Suprapubic skin (tissue), 4 donors: ENCODE measurements at regions not wholly inside any gene's neighbourhood (a gene's known extent, or its start where the extent isn't known, plus 50 kb on each side); places are given as distances from the start of the nearest gene placed in this dataset.

Source experiments
- CTCF ChIP-seq, 2 donors: fragments of 200-600 bp in 1 of 2; fragments of 450-650 bp in 1 of 2; sonication (generic) in 1 of 2; IDR thresholded peaks; one replicate each; pipeline ENCODE4 v1.5.1; 2016 to 2019; ENCODE audit warnings: antibody characterized with exemption in 2 of 2, mild to moderate bottlenecking in 1 of 2, moderate library complexity in 1 of 2
- EP300 ChIP-seq: sonication (generic); formaldehyde crosslinking; IDR thresholded peaks from one replicate; pipeline ENCODE4 v1.6.1; 2017; ENCODE audit warnings: antibody characterized with exemption
- POLR2AphosphoS5 ChIP-seq, 3 donors: sonication (generic); formaldehyde crosslinking; IDR thresholded peaks; one replicate each; pipeline ENCODE4 v1.6.1; 2017; ENCODE audit warnings: antibody characterized with exemption in 3 of 3

GRCh38 chr9:75616052-75616451 is 274.4 kb upstream of the PCSK5 start:
- TF ChIP-seq CTCF (IDR thresholded peaks at IDR 0.05) = no peak
- no peak for TF ChIP-seq EP300
- TF ChIP-seq POLR2AphosphoS5 (IDR thresholded peaks at IDR 0.05) = no peak
